Hepatocyte (in vitro differentiated cells): ENCODE measurements at regions not wholly inside any gene's neighbourhood (a gene's known extent, or its start where the extent isn't known, plus 50 kb on each side); places are given as distances from the start of the nearest gene placed in this dataset.

Experiments
- CTCF ChIP-seq: fragments of 200-600 bp; sonication (generic); IDR thresholded peaks from 2 replicates; pipeline ENCODE4 v1.5.1; 2016; ENCODE audit warnings: antibody characterized with exemption, mild to moderate bottlenecking; ENCODE audit not compliant: poor library complexity
- EZH2 ChIP-seq: fragments of 200-600 bp; sonication (generic); IDR thresholded peaks from 2 replicates; pipeline ENCODE4 v1.6.1; 2016; ENCODE audit warnings: antibody characterized with exemption, mild to moderate bottlenecking, borderline replicate concordance

DNA sequence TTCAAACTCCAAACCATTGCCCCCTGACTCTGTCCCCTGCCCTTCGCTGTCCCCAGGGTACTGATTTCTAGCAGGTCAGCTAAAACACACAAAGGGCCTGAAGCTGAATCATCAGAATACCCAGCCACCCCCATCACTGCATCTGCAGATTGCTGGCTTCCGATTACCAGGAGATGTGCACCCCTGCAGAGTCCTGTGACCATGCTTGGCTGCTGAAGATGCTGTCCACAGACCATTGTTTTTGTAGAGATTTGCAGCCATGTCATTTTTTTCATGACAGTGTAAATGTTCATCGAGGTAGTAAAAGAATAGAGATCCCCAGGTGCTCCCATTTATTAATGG, 463.3 kb downstream of the STK39 start:
- TF ChIP-seq EZH2 (no peak), CTCF (no peak)
